ENCODE measurements at regions not wholly inside any gene's neighbourhood (a gene's known extent, or its start where the extent isn't known, plus 50 kb on each side); places are given as distances from the start of the nearest gene placed in this dataset.

DNA sequence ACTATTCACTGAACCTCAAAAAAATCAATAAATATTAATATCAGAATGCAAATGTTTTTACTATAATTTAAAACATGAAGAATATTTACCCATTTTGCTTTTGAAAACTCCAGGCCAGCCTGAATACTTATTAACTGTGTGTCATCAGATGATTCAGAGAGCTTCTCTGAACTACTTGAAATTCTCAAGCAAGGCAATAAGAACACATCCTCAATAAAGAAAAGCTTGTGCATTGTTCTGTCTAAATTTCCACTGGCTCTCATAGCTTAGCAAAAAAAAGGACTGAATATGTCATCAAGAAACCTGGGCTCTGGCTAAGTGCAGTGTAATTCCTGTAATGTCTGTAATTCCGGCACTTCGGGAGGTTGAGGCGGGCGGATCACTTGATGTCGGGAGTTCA, 194.1 kb downstream of the BTG1 start:
- no peak for TF ChIP-seq EZH2 (IDR thresholded peaks at IDR 0.05; ENCODE audit: low read length, unreplicated experiment)
- TF ChIP-seq, protein P1, sequence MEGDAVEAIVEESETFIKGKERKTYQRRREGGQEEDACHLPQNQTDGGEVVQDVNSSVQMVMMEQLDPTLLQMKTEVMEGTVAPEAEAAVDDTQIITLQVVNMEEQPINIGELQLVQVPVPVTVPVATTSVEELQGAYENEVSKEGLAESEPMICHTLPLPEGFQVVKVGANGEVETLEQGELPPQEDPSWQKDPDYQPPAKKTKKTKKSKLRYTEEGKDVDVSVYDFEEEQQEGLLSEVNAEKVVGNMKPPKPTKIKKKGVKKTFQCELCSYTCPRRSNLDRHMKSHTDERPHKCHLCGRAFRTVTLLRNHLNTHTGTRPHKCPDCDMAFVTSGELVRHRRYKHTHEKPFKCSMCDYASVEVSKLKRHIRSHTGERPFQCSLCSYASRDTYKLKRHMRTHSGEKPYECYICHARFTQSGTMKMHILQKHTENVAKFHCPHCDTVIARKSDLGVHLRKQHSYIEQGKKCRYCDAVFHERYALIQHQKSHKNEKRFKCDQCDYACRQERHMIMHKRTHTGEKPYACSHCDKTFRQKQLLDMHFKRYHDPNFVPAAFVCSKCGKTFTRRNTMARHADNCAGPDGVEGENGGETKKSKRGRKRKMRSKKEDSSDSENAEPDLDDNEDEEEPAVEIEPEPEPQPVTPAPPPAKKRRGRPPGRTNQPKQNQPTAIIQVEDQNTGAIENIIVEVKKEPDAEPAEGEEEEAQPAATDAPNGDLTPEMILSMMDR (conservative IDR thresholded peaks at IDR 0.05; ENCODE audit: low read depth, low read length): no peak

Data from PC-3 (cell line).